Prostate gland (tissue), 2 donors: ENCODE measurements at regions not wholly inside any gene's neighbourhood (a gene's known extent, or its start where the extent isn't known, plus 50 kb on each side); places are given as distances from the start of the nearest gene placed in this dataset.

Experiments
- DNase-seq: peaks from one replicate; pipeline ENCODE4 v3.0.0-alpha.2; 2019; ENCODE audit warnings: low spot score
- H3K27ac ChIP-seq, 2 donors: fragments of 200-600 bp; sonication (generic); 2 replicates each; pipeline ENCODE4 v1.5.1; 2017 to 2019
- H3K27me3 ChIP-seq: fragments of 200-600 bp; sonication (generic); replicated peaks from 2 replicates; pipeline ENCODE4 v1.5.1; 2019; ENCODE audit not compliant: insufficient read depth
- H3K36me3 ChIP-seq, 2 donors: fragments of 200-600 bp; sonication (generic); 1 replicate in 1 of 2; 2 replicates in 1 of 2; pipeline versions ENCODE4 v1.5.1 to v1.8.1; 2017 to 2019
- H3K4me1 ChIP-seq: fragments of 200-600 bp; sonication (generic); replicated peaks from 2 replicates; pipeline ENCODE4 v1.5.1; 2019
- H3K4me3 ChIP-seq, 2 donors: fragments of 200-600 bp; sonication (generic); 2 replicates each; pipeline ENCODE4 v1.5.1; 2017 to 2019
- H3K9me3 ChIP-seq: fragments of 200-600 bp; sonication (generic); 2 replicates; pipeline ENCODE4 v1.5.1; 2017
- CTCF ChIP-seq, 4 experiments: fragments of 200-600 bp in 2 of 4; fragments of 450-650 bp in 2 of 4; sonication (generic) in 2 of 4; IDR thresholded peaks; 1 replicate in 3 of 4; 2 replicates in 1 of 4; pipeline ENCODE4 v1.5.1; 2016 to 2019; ENCODE audit warnings: antibody characterized with exemption in 4 of 4, mild to moderate bottlenecking in 2 of 4, moderate library complexity in 2 of 4
- POLR2A ChIP-seq: fragments of 450-650 bp; IDR thresholded peaks from one replicate; pipeline ENCODE4 v1.6.1; 2016; ENCODE audit warnings: antibody characterized with exemption, mild to moderate bottlenecking
- POLR2AphosphoS5 ChIP-seq: sonication (generic); formaldehyde crosslinking; IDR thresholded peaks from one replicate; pipeline ENCODE4 v1.6.1; 2017; ENCODE audit warnings: antibody characterized with exemption
- WGBS: methylation state at CpG from one replicate; pipeline ENCODE4 v1.1.5; 2018; 5-methylcytosine and 5-hydroxymethylcytosine counted together
- intact Hi-C: fragments of 100-400 bp; cut with DNase I; formaldehyde crosslinking; loops from one replicate; pipeline ENCODE4 v1.14.2; 2022

GRCh38 chr5:167899490-167900070, 391.9 kb upstream of the WWC1 start:
- Histone ChIP-seq H3K9me3 (no peaks in the 10 kb centered on the region), H3K4me3 (no peak overlapping the region), H3K4me1 (no peaks in the 10 kb centered on the region), H3K27ac (no peak overlapping the region), H3K27me3 (no peaks in the 10 kb centered on the region), H3K36me3 (no peaks in the 10 kb centered on the region)
- WGBS, result 77% methylated on average over 8 of the region's 8 CpGs
- TF ChIP-seq CTCF (IDR thresholded peaks at IDR 0.05), result no peak
- no peak for TF ChIP-seq POLR2AphosphoS5
- no peak for TF ChIP-seq POLR2A
- intact Hi-C loops, result no loop called here
- no peak for DNase-seq

GRCh38 chr5:167900340-167900935, 391.0 kb upstream of the WWC1 start:
- no peaks in the 10 kb centered on the region for H3K9me3 ChIP-seq
- TF ChIP-seq POLR2AphosphoS5 (no peak), CTCF (IDR thresholded peaks at IDR 0.05) (no peak), POLR2A (no peak)
- 55% methylated on average over 6 of the region's 6 CpGs for WGBS
- H3K27me3 ChIP-seq, result no peaks in the 10 kb centered on the region
- DNase-seq, result no peak
- H3K27ac ChIP-seq, result no peak overlapping the region
- no peaks in the 10 kb centered on the region for H3K4me1 ChIP-seq
- intact Hi-C loops, result no loop called here
- H3K4me3 ChIP-seq, result no peak overlapping the region
- no peaks in the 10 kb centered on the region for H3K36me3 ChIP-seq

GRCh38 chr5:167902298-167902697, 389.1 kb upstream of the WWC1 start:
- Histone ChIP-seq H3K4me3 (no peak overlapping the region), H3K36me3 (no peaks in the 10 kb centered on the region), H3K4me1 (no peaks in the 10 kb centered on the region), H3K27me3 (no peaks in the 10 kb centered on the region), H3K27ac (no peak overlapping the region), H3K9me3 (no peaks in the 10 kb centered on the region)
- no peak for DNase-seq
- WGBS, result 66% methylated on average over 9 of the region's 9 CpGs
- intact Hi-C loops, result no loop called here
- no peak for TF ChIP-seq POLR2AphosphoS5
- no peak for TF ChIP-seq CTCF (IDR thresholded peaks at IDR 0.05)
- TF ChIP-seq POLR2A, result no peak

GRCh38 chr5:167903243-167903642, 388.2 kb upstream of the WWC1 start:
- DNase-seq, result no peak
- Histone ChIP-seq H3K4me3 (no peak overlapping the region), H3K27me3 (no peaks in the 10 kb centered on the region), H3K4me1 (no peaks in the 10 kb centered on the region), H3K9me3 (no peaks in the 10 kb centered on the region), H3K36me3 (no peaks in the 10 kb centered on the region), H3K27ac (no peak overlapping the region)
- no peak for TF ChIP-seq CTCF (IDR thresholded peaks at IDR 0.05)
- no peak for TF ChIP-seq POLR2AphosphoS5
- TF ChIP-seq POLR2A, result no peak
- 95% methylated on average over 4 of the region's 4 CpGs for WGBS
- intact Hi-C loops, result no loop called here

- Histone ChIP-seq H3K27me3 (no peaks in the 10 kb centered on the region), H3K4me1 (no peaks in the 10 kb centered on the region), H3K27ac (no peak overlapping the region), H3K36me3 (no peaks in the 10 kb centered on the region), H3K4me3 (no peak overlapping the region), H3K9me3 (no peaks in the 10 kb centered on the region)
- no peak for TF ChIP-seq POLR2A
- no peak for TF ChIP-seq POLR2AphosphoS5
- TF ChIP-seq CTCF (IDR thresholded peaks at IDR 0.05), result no peak
- DNase-seq, result no peak
- intact Hi-C loops, result no loop called here
- 83% methylated on average over 2 of the region's 2 CpGs for WGBS
Measured at GRCh38 chr5:167903659-167904058, 387.8 kb upstream of the WWC1 start.
